ENCODE measurements at regions not wholly inside any gene's neighbourhood (a gene's known extent, or its start where the extent isn't known, plus 50 kb on each side); places are given as distances from the start of the nearest gene placed in this dataset.

DNA sequence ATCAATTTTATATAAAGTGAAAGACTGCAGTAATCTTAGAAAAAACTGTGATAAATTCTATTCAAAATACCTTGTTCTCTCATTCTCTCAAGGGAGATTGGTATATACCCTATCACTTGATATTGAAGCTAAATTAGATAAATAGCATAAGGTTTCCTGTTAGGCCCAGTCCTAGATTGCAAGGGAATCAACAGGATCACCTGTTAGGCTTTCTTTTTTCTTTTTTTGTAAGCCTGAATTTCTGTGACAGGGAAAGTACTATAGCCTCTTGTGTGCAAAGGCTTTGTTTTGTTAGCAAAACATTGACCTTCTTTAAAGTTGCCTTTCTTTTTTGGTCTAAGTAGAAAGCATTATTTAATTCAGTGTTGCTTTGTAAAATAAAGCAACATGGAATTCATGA lies 100.0 kb downstream of the HAUS1 start:
- DNase-seq (ENCODE audit: low read depth in 1 of 2, low spot score in 1 of 2) (no peak), ATAC-seq (no peak), FAIRE-seq (no peak)
- Histone ChIP-seq H3K9me3 (no peaks in the 10 kb centered on the region), H3K27ac (no peak overlapping the region), H3K4me3 (no peak overlapping the region), H3K4me2 (no peak overlapping the region), H3K4me1 (peaks cover 18% of the 10 kb centered on the region)
- POLR2A ChIA-PET = no interaction called here
- TF ChIP-seq POLR2A (IDR thresholded peaks at IDR 0.05; ENCODE audit: low read length) = no peak
- no peak for TF ChIP-seq FOXS1 (CRISPR knock-in tag; IDR thresholded peaks at IDR 0.05)
- TF ChIP-seq CHD2 (IDR thresholded peaks at IDR 0.05; ENCODE audit: low read length, partially characterized antibody) = no peak
- TF ChIP-seq HDAC2 (IDR thresholded peaks at IDR 0.05) = no peak
- TF ChIP-seq RFX5 (IDR thresholded peaks at IDR 0.05) = no peak
- CTCF ChIA-PET = no interaction called here

DNA sequence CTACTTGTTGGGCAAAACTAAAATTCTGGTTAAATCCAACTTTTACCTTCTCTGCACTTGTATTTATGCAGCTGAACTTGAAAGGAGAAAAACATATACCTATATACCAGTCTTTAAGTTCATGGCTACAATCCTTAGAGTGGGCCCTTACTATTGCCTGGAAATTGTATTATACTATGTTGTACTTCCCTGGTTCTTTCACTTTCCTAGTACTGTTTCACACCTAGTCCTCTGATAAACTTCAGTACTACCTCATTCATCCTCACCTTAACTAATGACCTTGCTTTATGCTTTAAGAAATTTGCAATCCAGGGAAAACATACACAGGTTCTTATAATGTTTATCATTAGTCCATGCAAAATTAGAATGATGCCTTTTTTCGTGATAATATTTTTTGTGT lies 103.8 kb downstream of the HAUS1 start:
- no peak overlapping the region for H3K4me3 ChIP-seq
- H3K4me1 ChIP-seq = 0 out of 3 replicates have a peak, but pooled peaks cover 3% of the 10 kb centered on the region
- H3K9me3 ChIP-seq = no peaks in the 10 kb centered on the region
- no peak overlapping the region for H3K4me2 ChIP-seq
- DNase-seq (ENCODE audit: low read depth in 1 of 2, low spot score in 1 of 2) (no peak), FAIRE-seq (no peak), ATAC-seq (no peak)
- POLR2A ChIA-PET = interaction anchor here (0.7 kb wide), 1 partner anchor 53 kb away, joined by 4 read pairs; no protein-coding TSS in a partner anchor
- WGBS (ENCODE audit: missing lambda C conversion rate) = 0% methylated on average over 1 of the region's 1 CpG
- TF ChIP-seq RFX5 (IDR thresholded peaks at IDR 0.05) (no peak), POLR2AphosphoS2 (conservative IDR thresholded peaks at IDR 0.05; ENCODE audit: low read length) (no peak), MYC (IDR thresholded peaks at IDR 0.05; ENCODE audit: borderline replicate concordance, low read length) (no peak), TFCP2L1 (CRISPR knock-in tag; IDR thresholded peaks at IDR 0.05) (no peak), ZC3H11A (IDR thresholded peaks at IDR 0.05) (no peak), HOXB13 (CRISPR knock-in tag; IDR thresholded peaks at IDR 0.05; ENCODE audit: low read depth) (no peak), NPAS2 (CRISPR knock-in tag; IDR thresholded peaks at IDR 0.05; ENCODE audit: borderline replicate concordance) (no peak), MAZ (IDR thresholded peaks at IDR 0.05; ENCODE audit: borderline replicate concordance, low read depth, low read length) (no peak)
- TF ChIP-seq, protein P1, sequence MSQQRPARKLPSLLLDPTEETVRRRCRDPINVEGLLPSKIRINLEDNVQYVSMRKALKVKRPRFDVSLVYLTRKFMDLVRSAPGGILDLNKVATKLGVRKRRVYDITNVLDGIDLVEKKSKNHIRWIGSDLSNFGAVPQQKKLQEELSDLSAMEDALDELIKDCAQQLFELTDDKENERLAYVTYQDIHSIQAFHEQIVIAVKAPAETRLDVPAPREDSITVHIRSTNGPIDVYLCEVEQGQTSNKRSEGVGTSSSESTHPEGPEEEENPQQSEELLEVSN (IDR thresholded peaks at IDR 0.05; ENCODE audit: borderline replicate concordance, low read depth) = no peak
- no peak overlapping the region for H3K27ac ChIP-seq
- CTCF ChIA-PET = interaction anchor here (2.8 kb wide), 1 partner anchor 34 kb away, joined by 16 read pairs; a partner anchor contains a TSS

DNA sequence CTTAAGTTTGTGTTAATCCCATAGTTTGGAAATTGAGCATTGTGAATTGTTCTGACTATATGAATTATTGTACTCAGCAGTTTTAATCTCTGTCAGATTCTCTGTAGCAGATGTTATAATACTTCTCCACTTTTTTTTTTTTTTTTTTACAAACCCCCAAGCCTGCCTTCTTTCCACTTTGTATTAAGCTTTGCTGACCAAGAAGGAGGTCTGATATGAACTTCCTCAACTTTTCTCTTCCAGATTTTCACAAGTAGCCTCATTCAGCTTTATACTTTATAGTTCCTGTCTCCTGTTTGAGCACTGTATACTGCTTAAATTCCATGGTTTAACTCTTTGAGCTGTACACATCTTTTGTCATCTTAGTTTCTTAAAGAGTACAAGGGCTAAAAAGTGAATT lies 105.0 kb downstream of the HAUS1 start:
- 0 out of 3 replicates have a peak, but pooled peaks cover 3% of the 10 kb centered on the region for H3K4me1 ChIP-seq
- no peak overlapping the region for H3K4me2 ChIP-seq
- ATAC-seq (no peak), DNase-seq (ENCODE audit: low read depth in 1 of 2, low spot score in 1 of 2) (no peak), FAIRE-seq (no peak)
- TF ChIP-seq NPAS2 (CRISPR knock-in tag; IDR thresholded peaks at IDR 0.05; ENCODE audit: borderline replicate concordance) (no peak), HDAC2 (IDR thresholded peaks at IDR 0.05) (no peak), CBX8 (IDR thresholded peaks at IDR 0.05) (no peak), FOSL2 (IDR thresholded peaks at IDR 0.05) (no peak), FOSL2 (CRISPR knock-in tag; IDR thresholded peaks at IDR 0.05) (no peak), ZFP36 (IDR thresholded peaks at IDR 0.05; ENCODE audit: borderline replicate concordance, partially characterized antibody) (no peak), TP53 (CRISPR knock-in tag; IDR thresholded peaks at IDR 0.05) (no peak), ZSCAN20 (CRISPR knock-in tag; IDR thresholded peaks at IDR 0.05) (no peak), SREBF2 (IDR thresholded peaks at IDR 0.05) (no peak), MAZ (IDR thresholded peaks at IDR 0.05; ENCODE audit: borderline replicate concordance, low read depth, low read length) (no peak), EHF (CRISPR knock-in tag; IDR thresholded peaks at IDR 0.05) (no peak), RAD21 (conservative IDR thresholded peaks at IDR 0.05 in 1 of 2, IDR thresholded peaks at IDR 0.05 in 1 of 2) (no peak), BHLHE40 (IDR thresholded peaks at IDR 0.05; ENCODE audit: low read depth, low read length) (no peak), TFCP2L1 (CRISPR knock-in tag; IDR thresholded peaks at IDR 0.05) (no peak)
- TF ChIP-seq, protein P2, sequence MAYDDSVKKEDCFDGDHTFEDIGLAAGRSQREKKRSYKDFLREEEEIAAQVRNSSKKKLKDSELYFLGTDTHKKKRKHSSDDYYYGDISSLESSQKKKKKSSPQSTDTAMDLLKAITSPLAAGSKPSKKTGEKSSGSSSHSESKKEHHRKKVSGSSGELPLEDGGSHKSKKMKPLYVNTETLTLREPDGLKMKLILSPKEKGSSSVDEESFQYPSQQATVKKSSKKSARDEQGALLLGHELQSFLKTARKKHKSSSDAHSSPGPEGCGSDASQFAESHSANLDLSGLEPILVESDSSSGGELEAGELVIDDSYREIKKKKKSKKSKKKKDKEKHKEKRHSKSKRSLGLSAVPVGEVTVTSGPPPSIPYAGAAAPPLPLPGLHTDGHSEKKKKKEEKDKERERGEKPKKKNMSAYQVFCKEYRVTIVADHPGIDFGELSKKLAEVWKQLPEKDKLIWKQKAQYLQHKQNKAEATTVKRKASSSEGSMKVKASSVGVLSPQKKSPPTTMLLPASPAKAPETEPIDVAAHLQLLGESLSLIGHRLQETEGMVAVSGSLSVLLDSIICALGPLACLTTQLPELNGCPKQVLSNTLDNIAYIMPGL (CRISPR knock-in tag; IDR thresholded peaks at IDR 0.05; ENCODE audit: borderline replicate concordance) = no peak
- TF ChIP-seq, protein P3, sequence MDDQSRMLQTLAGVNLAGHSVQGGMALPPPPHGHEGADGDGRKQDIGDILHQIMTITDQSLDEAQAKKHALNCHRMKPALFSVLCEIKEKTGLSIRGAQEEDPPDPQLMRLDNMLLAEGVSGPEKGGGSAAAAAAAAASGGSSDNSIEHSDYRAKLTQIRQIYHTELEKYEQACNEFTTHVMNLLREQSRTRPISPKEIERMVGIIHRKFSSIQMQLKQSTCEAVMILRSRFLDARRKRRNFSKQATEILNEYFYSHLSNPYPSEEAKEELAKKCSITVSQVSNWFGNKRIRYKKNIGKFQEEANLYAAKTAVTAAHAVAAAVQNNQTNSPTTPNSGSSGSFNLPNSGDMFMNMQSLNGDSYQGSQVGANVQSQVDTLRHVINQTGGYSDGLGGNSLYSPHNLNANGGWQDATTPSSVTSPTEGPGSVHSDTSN (IDR thresholded peaks at IDR 0.05) = no peak
- TF ChIP-seq, protein P4, sequence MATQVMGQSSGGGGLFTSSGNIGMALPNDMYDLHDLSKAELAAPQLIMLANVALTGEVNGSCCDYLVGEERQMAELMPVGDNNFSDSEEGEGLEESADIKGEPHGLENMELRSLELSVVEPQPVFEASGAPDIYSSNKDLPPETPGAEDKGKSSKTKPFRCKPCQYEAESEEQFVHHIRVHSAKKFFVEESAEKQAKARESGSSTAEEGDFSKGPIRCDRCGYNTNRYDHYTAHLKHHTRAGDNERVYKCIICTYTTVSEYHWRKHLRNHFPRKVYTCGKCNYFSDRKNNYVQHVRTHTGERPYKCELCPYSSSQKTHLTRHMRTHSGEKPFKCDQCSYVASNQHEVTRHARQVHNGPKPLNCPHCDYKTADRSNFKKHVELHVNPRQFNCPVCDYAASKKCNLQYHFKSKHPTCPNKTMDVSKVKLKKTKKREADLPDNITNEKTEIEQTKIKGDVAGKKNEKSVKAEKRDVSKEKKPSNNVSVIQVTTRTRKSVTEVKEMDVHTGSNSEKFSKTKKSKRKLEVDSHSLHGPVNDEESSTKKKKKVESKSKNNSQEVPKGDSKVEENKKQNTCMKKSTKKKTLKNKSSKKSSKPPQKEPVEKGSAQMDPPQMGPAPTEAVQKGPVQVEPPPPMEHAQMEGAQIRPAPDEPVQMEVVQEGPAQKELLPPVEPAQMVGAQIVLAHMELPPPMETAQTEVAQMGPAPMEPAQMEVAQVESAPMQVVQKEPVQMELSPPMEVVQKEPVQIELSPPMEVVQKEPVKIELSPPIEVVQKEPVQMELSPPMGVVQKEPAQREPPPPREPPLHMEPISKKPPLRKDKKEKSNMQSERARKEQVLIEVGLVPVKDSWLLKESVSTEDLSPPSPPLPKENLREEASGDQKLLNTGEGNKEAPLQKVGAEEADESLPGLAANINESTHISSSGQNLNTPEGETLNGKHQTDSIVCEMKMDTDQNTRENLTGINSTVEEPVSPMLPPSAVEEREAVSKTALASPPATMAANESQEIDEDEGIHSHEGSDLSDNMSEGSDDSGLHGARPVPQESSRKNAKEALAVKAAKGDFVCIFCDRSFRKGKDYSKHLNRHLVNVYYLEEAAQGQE (IDR thresholded peaks at IDR 0.05) = no peak
- TF ChIP-seq, protein P5, sequence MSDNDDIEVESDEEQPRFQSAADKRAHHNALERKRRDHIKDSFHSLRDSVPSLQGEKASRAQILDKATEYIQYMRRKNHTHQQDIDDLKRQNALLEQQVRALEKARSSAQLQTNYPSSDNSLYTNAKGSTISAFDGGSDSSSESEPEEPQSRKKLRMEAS (IDR thresholded peaks at IDR 0.05) = no peak
- H3K27ac ChIP-seq = no peak overlapping the region
- H3K9me3 ChIP-seq = no peaks in the 10 kb centered on the region
- POLR2A ChIA-PET = no interaction called here
- no peak overlapping the region for H3K4me3 ChIP-seq
- CTCF ChIA-PET = interaction anchor here (2.8 kb wide), 1 partner anchor 35 kb away, joined by 16 read pairs; a partner anchor contains a TSS

Measured in A549 (cell line).